ENCODE measurements at regions not wholly inside any gene's neighbourhood (a gene's known extent, or its start where the extent isn't known, plus 50 kb on each side); places are given as distances from the start of the nearest gene placed in this dataset.

DNA sequence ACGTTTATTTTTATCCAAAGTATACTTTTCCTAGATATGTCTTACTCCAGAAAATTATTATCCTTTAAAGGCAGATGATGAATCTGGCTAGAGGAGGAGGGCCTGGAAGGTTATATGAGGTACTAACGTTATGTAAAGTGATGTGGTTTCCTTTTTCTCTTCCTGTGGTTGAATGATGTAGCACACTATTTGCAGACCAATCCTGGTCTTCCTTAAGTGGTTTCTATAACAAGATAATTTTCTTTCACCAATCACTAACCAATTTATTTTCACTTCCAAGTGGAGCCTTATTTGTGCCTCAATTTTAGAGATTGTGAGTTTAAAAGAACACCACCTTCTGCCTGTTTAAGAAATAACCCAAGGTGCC, 154.6 kb upstream of the SOX4 start:
- TF ChIP-seq, protein P1, sequence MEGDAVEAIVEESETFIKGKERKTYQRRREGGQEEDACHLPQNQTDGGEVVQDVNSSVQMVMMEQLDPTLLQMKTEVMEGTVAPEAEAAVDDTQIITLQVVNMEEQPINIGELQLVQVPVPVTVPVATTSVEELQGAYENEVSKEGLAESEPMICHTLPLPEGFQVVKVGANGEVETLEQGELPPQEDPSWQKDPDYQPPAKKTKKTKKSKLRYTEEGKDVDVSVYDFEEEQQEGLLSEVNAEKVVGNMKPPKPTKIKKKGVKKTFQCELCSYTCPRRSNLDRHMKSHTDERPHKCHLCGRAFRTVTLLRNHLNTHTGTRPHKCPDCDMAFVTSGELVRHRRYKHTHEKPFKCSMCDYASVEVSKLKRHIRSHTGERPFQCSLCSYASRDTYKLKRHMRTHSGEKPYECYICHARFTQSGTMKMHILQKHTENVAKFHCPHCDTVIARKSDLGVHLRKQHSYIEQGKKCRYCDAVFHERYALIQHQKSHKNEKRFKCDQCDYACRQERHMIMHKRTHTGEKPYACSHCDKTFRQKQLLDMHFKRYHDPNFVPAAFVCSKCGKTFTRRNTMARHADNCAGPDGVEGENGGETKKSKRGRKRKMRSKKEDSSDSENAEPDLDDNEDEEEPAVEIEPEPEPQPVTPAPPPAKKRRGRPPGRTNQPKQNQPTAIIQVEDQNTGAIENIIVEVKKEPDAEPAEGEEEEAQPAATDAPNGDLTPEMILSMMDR (IDR thresholded peaks at IDR 0.05) = no peak
- TF ChIP-seq POLR2A (IDR thresholded peaks at IDR 0.05) = no peak

Measured in adrenal gland (tissue), 5 donors.